HG02610 (cell line): ENCODE measurements at regions not wholly inside any gene's neighbourhood (a gene's known extent, or its start where the extent isn't known, plus 50 kb on each side); places are given as distances from the start of the nearest gene placed in this dataset.

Experiments used
- ATAC-seq: cut with Tn5 transposase; IDR thresholded peaks from one replicate; pipeline ENCODE4 v1.9.1; 2021; ENCODE audit warnings: mild to moderate bottlenecking, moderate library complexity; ENCODE audit not compliant: unreplicated experiment

- ATAC-seq: peak; percentile 81
Observed at GRCh38 chr4:170666909-170667308, 577.2 kb upstream of the AADAT start.

GRCh38 chr4:170662250-170662649 lies 572.5 kb upstream of the AADAT start:
- ATAC-seq: no peak

GRCh38 chr4:170657761-170658160 lies 568.0 kb upstream of the AADAT start:
- ATAC-seq: no peak

- ATAC-seq: no peak
Observed at GRCh38 chr4:170656506-170656905, 566.8 kb upstream of the AADAT start.

GRCh38 chr4:170652571-170652970 lies 562.8 kb upstream of the AADAT start:
- no peak for ATAC-seq

- ATAC-seq: no peak
Observed at GRCh38 chr4:170651786-170652185, 562.0 kb upstream of the AADAT start.

- ATAC-seq: no peak
Observed at GRCh38 chr4:170627418-170627817, 537.7 kb upstream of the AADAT start.

GRCh38 chr4:170623899-170624298 lies 534.1 kb upstream of the AADAT start:
- no peak for ATAC-seq

- ATAC-seq: no peak
Observed at GRCh38 chr4:170610434-170610833, 520.7 kb upstream of the AADAT start.

GRCh38 chr4:170599894-170600293 lies 510.1 kb upstream of the AADAT start:
- no peak for ATAC-seq

GRCh38 chr4:170591076-170591475 lies 501.3 kb upstream of the AADAT start:
- no peak for ATAC-seq

- ATAC-seq: peak; percentile 98
Observed at GRCh38 chr4:170589597-170590191, 499.9 kb upstream of the AADAT start.

GRCh38 chr4:170581969-170582368 lies 492.2 kb upstream of the AADAT start:
- no peak for ATAC-seq

GRCh38 chr4:170581322-170581721 lies 491.6 kb upstream of the AADAT start:
- no peak for ATAC-seq

GRCh38 chr4:170580651-170581050 lies 490.9 kb upstream of the AADAT start:
- no peak for ATAC-seq

- no peak for ATAC-seq
Observed at GRCh38 chr4:170538821-170539473, 449.2 kb upstream of the AADAT start.

GRCh38 chr4:170529748-170530722 lies 440.3 kb upstream of the AADAT start:
- ATAC-seq: no peak

- ATAC-seq: no peak
Observed at GRCh38 chr4:170526471-170526870, 436.7 kb upstream of the AADAT start.

GRCh38 chr4:170522427-170522970 lies 432.7 kb upstream of the AADAT start:
- no peak for ATAC-seq

GRCh38 chr4:170497689-170498088 lies 407.9 kb upstream of the AADAT start:
- peak; percentile 17 for ATAC-seq

- peak; percentile 94 for ATAC-seq
Observed at GRCh38 chr4:170497112-170497511, 407.4 kb upstream of the AADAT start.
